ENCODE measurements at regions not wholly inside any gene's neighbourhood (a gene's known extent, or its start where the extent isn't known, plus 50 kb on each side); places are given as distances from the start of the nearest gene placed in this dataset.

DNA sequence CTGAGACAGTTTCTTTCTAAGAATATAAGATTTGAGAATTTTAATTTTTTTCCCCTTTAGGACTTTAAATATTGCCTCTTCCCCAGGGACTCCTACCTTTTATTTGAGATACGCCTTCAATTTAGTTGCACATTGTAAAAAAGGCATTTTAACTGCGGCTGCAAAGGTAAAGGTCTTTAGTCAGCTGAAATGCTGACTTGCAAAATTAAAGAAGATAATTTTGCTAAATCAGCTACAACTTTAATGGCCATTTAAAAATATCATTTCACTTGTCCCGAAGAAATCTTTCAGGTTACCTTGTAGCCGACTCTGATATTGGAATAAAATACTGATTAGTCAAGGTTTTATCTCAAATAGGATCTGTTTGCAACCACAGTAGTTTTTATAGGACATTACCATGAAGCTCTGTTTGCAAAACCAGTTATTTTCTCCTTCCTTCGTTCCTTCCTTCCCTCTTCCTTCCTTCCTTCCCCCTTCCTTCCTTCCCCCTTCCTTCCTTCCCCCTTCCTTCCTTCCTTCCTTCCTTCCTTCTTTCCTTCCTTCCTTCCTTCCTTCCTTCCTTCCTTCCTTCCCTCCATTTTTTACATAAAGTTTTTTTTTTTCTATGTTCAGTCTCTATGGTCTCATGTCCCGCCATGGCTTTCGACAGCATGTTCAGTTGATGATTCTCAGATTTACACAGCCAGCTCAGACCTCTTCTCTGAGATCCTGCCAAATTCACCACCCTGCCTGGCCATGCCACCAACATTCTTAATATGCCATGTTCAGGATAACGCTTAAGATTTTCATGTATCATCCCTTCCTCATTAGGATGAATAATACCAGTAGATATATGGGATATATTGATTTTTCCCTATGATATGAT lies 405.4 kb upstream of the PRKX start:
- DNase-seq, result no peak
- H3K4me3 Mint-ChIP-seq, result no peak overlapping the region
- no peaks in the 10 kb centered on the region for H3K4me1 Mint-ChIP-seq (ENCODE audit: low read depth)
- H3K9me3 Mint-ChIP-seq, result peaks cover 14% of the 10 kb centered on the region
- no peak overlapping the region for H3K27ac Mint-ChIP-seq
- TF ChIP-seq, protein P1, sequence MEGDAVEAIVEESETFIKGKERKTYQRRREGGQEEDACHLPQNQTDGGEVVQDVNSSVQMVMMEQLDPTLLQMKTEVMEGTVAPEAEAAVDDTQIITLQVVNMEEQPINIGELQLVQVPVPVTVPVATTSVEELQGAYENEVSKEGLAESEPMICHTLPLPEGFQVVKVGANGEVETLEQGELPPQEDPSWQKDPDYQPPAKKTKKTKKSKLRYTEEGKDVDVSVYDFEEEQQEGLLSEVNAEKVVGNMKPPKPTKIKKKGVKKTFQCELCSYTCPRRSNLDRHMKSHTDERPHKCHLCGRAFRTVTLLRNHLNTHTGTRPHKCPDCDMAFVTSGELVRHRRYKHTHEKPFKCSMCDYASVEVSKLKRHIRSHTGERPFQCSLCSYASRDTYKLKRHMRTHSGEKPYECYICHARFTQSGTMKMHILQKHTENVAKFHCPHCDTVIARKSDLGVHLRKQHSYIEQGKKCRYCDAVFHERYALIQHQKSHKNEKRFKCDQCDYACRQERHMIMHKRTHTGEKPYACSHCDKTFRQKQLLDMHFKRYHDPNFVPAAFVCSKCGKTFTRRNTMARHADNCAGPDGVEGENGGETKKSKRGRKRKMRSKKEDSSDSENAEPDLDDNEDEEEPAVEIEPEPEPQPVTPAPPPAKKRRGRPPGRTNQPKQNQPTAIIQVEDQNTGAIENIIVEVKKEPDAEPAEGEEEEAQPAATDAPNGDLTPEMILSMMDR (IDR thresholded peaks at IDR 0.05), result no peak
- H3K36me3 Mint-ChIP-seq (ENCODE audit: low read depth), result no peaks in the 10 kb centered on the region
- H3K27me3 Mint-ChIP-seq (ENCODE audit: insufficient read depth), result peaks cover under 1% of the 10 kb centered on the region; the same call in 1 of the 2 replicates

DNA sequence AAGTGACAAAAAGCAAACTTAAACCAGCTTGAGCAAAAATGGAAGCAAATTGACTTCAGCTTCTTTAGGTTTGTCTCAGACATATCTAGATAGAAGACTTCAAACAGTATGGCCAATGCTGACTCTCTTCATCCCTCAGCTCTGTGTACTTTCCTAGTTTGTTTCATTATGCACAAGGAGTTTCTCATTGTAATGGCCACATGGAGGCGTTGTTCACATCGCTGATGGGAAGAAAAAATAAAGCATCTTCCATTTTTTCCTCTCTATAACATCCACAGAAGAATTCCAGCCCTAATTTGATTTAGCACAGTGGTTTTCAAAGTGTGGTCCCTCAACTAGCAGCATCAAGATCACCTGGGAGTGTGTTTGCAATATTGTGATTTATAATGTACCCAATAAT lies 397.5 kb upstream of the PRKX start:
- TF ChIP-seq, protein P1 (IDR thresholded peaks at IDR 0.05), result no peak
- no peaks in the 10 kb centered on the region for H3K4me1 Mint-ChIP-seq (ENCODE audit: low read depth)
- H3K27me3 Mint-ChIP-seq (ENCODE audit: insufficient read depth), result peaks cover 2% of the 10 kb centered on the region; the same call in 1 of the 2 replicates
- no peak for DNase-seq
- no peaks in the 10 kb centered on the region for H3K36me3 Mint-ChIP-seq (ENCODE audit: low read depth)
- no peak overlapping the region for H3K27ac Mint-ChIP-seq
- H3K4me3 Mint-ChIP-seq, result no peak overlapping the region
- peaks cover 15% of the 10 kb centered on the region for H3K9me3 Mint-ChIP-seq

DNA sequence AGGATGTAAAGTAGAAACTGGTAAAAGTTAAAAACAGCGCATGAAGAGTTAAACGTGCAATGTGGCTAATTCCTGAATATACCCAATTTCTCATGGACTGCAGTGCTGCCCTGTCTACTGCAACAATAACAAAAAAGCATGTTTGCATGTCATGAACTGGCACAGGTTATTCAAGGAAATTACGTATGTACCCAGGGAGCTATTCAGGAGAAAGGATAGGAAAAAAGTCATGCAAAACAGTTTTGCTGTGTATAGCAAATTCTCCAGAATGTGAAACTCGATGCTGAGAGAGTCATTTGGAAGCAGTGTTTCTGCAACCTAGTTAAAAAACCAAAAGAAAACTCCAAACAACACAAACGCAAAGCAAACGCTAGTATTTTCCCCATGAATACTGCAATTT lies 381.5 kb upstream of the PRKX start:
- no peaks in the 10 kb centered on the region for H3K36me3 Mint-ChIP-seq (ENCODE audit: low read depth)
- DNase-seq, result no peak
- H3K27me3 Mint-ChIP-seq (ENCODE audit: insufficient read depth), result no peaks in the 10 kb centered on the region
- TF ChIP-seq, protein P1 (IDR thresholded peaks at IDR 0.05), result no peak
- no peaks in the 10 kb centered on the region for H3K4me1 Mint-ChIP-seq (ENCODE audit: low read depth)
- H3K27ac Mint-ChIP-seq, result no peak overlapping the region
- H3K4me3 Mint-ChIP-seq, result no peak overlapping the region
- peaks cover 18% of the 10 kb centered on the region for H3K9me3 Mint-ChIP-seq

DNA sequence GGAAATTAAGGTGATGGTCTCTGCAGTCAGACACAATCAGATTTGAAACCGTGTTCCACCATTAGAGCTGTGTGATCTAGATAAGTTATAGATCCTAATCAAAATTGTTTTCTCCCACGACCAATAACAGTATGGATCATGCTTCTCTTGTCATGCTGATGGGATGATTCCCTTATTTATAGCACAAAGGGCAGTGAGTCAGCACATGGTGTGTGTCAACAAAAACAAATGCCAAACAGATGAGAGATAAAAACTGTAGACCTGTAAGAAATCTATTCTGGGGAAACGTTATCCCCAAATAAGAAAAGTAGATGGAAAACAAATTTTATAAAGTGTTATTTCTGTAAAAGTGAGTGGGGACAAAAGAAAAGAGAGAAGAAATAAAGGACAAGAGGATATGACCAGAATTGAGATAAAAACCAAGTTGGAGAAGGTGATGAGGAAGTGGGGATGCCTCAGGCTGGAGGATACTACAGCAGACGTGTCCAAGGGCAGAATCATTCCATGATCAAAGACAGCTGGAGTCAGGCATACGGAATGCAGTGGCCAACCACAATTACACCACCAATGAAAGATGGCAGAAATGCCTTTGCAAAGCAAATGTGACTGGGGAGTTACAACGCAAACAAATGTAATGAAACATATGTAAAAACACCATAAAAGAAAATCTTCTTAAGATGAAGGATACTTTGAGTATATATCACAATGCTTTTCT lies 377.8 kb upstream of the PRKX start:
- Mint-ChIP-seq H3K36me3 (ENCODE audit: low read depth) (no peaks in the 10 kb centered on the region), H3K4me1 (ENCODE audit: low read depth) (no peaks in the 10 kb centered on the region), H3K9me3 (peaks cover 18% of the 10 kb centered on the region), H3K4me3 (no peak overlapping the region), H3K27ac (no peak overlapping the region), H3K27me3 (ENCODE audit: insufficient read depth) (no peaks in the 10 kb centered on the region)
- DNase-seq, result no peak
- TF ChIP-seq, protein P1 (IDR thresholded peaks at IDR 0.05), result no peak

DNA sequence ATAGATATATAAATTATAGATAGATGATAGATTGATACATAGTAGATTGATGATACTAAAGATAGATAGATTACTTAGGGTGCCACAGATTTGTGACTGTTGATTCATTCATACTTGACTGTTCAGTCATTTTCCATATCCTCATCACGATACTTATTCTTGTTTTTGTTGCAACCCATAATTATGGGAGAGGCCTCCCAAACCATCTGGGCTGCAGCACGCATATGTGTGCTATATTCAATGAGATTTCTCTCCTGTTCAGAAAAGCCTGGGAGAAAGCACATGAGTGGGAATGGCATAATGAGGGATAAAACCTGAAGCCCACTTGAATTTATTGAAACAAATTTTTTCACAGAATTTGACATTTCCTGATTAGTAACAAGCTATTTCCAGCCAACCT lies 346.4 kb upstream of the PRKX start:
- H3K27ac Mint-ChIP-seq, result no peak overlapping the region
- no peak for DNase-seq
- peaks cover 15% of the 10 kb centered on the region for H3K9me3 Mint-ChIP-seq
- no peaks in the 10 kb centered on the region for H3K4me1 Mint-ChIP-seq (ENCODE audit: low read depth)
- TF ChIP-seq, protein P1 (IDR thresholded peaks at IDR 0.05), result no peak
- no peaks in the 10 kb centered on the region; the same call in 1 of the 2 replicates for H3K27me3 Mint-ChIP-seq (ENCODE audit: insufficient read depth)
- H3K36me3 Mint-ChIP-seq (ENCODE audit: low read depth), result no peaks in the 10 kb centered on the region
- no peak overlapping the region for H3K4me3 Mint-ChIP-seq
